Right atrium auricular region (tissue), 2 donors: ENCODE measurements at regions not wholly inside any gene's neighbourhood (a gene's known extent, or its start where the extent isn't known, plus 50 kb on each side); places are given as distances from the start of the nearest gene placed in this dataset.
"Not testable (repeated sequence)": the region's sequence is repeated elsewhere in the genome, so short reads cannot be mapped to it uniquely, and the experiment has no call there.

Experiments
- DNase-seq: peaks from one replicate; pipeline ENCODE4 v3.0.0-alpha.2; 2019; ENCODE audit warnings: low spot score
- H3K27ac ChIP-seq, 2 donors: fragments of 200-600 bp; sonication (generic); 1 replicate in 1 of 2; 2 replicates in 1 of 2; pipeline ENCODE4 v1.5.1; 2016 to 2019
- H3K27me3 ChIP-seq, 2 donors: fragments of 200-600 bp; sonication (generic); one replicate each; pipeline versions ENCODE4 v1.5.1 to v1.6.0; 2017 to 2019
- H3K36me3 ChIP-seq: fragments of 200-600 bp; sonication (generic); one replicate; pipeline ENCODE4 v1.5.1; 2016
- H3K4me1 ChIP-seq, 2 donors: fragments of 200-600 bp; sonication (generic); one replicate each; pipeline versions ENCODE4 v1.5.1 to v1.6.0; 2017 to 2019
- H3K4me3 ChIP-seq, 2 donors: fragments of 200-600 bp; sonication (generic); 1 replicate in 1 of 2; 2 replicates in 1 of 2; pipeline ENCODE4 v1.5.1; 2017 to 2019; ENCODE audit warnings: mild to moderate bottlenecking in 1 of 2, moderate library complexity in 1 of 2
- H3K9me3 ChIP-seq, 2 donors: fragments of 200-600 bp; sonication (generic); one replicate each; pipeline ENCODE4 v1.5.1; 2019
- CTCF ChIP-seq, 2 donors: fragments of 200-600 bp; sonication (generic); IDR thresholded peaks; one replicate each; pipeline ENCODE4 v1.5.1; 2019; ENCODE audit warnings: antibody characterized with exemption in 2 of 2

- no peaks in the 10 kb centered on the region for H3K36me3 ChIP-seq
- no peaks in the 10 kb centered on the region for H3K9me3 ChIP-seq
- TF ChIP-seq CTCF (IDR thresholded peaks at IDR 0.05), result no peak
- H3K27me3 ChIP-seq, result no peaks in the 10 kb centered on the region
- no peaks in the 10 kb centered on the region for H3K4me1 ChIP-seq
- no peak overlapping the region for H3K4me3 ChIP-seq
- H3K27ac ChIP-seq, result no peak overlapping the region
- no peak for DNase-seq
Observed at GRCh38 chr15:55084673-55085072, 112.1 kb downstream of the RSL24D1 start.

- H3K4me3 ChIP-seq, result no peak overlapping the region
- no peak for DNase-seq
- H3K4me1 ChIP-seq, result no peaks in the 10 kb centered on the region
- H3K36me3 ChIP-seq, result no peaks in the 10 kb centered on the region
- H3K9me3 ChIP-seq, result no peaks in the 10 kb centered on the region
- H3K27ac ChIP-seq, result no peak overlapping the region
- no peaks in the 10 kb centered on the region for H3K27me3 ChIP-seq
- no peak for TF ChIP-seq CTCF (IDR thresholded peaks at IDR 0.05)
Observed at GRCh38 chr15:55084216-55084615, 112.5 kb downstream of the RSL24D1 start.

- not testable (repeated sequence) for H3K4me1 ChIP-seq, H3K27ac ChIP-seq, H3K36me3 ChIP-seq, DNase-seq, H3K27me3 ChIP-seq, H3K4me3 ChIP-seq
- peaks cover 0 to 12% of the 10 kb centered on the region in 2 donors for H3K9me3 ChIP-seq
Observed at GRCh38 chr15:55077052-55077451, 119.7 kb downstream of the RSL24D1 start.

GRCh38 chr15:55074431-55074830 is 122.3 kb downstream of the RSL24D1 start:
- no peaks in the 10 kb centered on the region for H3K4me1 ChIP-seq
- H3K9me3 ChIP-seq, result peaks cover 0 to 12% of the 10 kb centered on the region in 2 donors
- H3K27me3 ChIP-seq, result no peaks in the 10 kb centered on the region
- no peaks in the 10 kb centered on the region for H3K36me3 ChIP-seq
- no peak for TF ChIP-seq CTCF (IDR thresholded peaks at IDR 0.05)
- no peak overlapping the region for H3K27ac ChIP-seq
- no peak for DNase-seq
- H3K4me3 ChIP-seq, result no peak overlapping the region

DNA sequence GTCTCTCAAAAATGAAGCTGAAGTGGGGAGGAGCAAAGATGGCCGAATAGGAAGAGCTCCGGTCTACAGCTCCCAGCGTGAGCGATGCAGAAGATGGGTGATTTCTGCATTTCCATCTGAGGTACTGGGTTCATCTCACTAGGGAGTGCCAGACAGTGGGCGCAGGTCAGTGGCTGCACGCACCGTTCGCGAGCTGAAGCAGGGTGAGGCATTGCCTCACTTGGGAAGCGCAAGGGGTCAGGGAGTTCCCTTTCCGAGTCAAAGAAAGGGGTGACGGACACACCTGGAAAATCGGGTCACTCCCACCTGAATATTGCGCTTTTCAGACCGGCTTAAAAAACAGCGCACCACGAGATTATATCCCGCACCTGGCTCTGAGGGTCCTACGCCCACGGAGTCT is 132.8 kb downstream of the RSL24D1 start:
- not testable (repeated sequence) for H3K4me3 ChIP-seq, DNase-seq, H3K27me3 ChIP-seq, H3K9me3 ChIP-seq, H3K27ac ChIP-seq, H3K4me1 ChIP-seq, H3K36me3 ChIP-seq

DNA sequence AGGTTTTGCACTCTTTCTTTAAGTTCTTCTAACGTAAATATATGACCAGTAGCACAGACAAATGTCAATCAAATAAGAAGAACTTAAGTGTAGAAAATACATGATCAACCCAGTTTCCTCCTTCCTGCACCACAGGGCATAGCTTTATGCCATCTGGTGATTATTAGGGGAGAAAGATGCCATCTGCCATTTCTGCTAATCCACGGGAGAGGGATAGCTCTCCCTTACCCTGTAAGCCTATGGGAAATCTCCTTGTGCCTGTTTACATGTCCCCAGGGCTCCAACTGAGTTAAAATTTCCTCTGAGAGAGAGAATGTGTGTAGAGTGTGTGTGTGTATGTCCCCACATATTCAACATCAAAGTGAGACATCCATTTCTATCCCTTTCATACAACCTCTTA is 135.9 kb downstream of the RSL24D1 start:
- Histone ChIP-seq H3K4me3 (no peak overlapping the region), H3K4me1 (no peaks in the 10 kb centered on the region), H3K36me3 (no peaks in the 10 kb centered on the region), H3K27ac (no peak overlapping the region), H3K9me3 (peaks cover 0 to 9% of the 10 kb centered on the region in 2 donors), H3K27me3 (no peaks in the 10 kb centered on the region)
- TF ChIP-seq CTCF (IDR thresholded peaks at IDR 0.05), result no peak
- DNase-seq, result no peak

DNA sequence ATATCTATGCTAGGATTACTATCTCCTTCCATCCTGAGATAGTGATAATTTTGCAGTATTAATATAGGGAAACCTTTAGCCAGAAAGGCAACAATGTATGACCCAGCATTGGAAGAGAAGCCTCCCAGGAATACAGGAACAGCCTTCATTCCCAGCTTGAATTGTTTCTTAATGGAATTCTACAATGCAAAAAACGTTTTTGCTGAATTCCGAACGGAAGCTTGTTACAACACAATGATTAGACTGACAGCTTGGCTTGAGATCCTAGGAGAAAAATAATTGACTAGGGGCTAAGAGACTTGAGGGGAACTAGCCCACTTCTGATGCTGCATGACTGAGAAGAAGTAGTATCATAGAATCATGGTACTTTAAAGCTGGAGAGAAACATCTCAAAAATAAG is 140.2 kb downstream of the RSL24D1 start:
- no peaks in the 10 kb centered on the region for H3K36me3 ChIP-seq
- no peak overlapping the region for H3K27ac ChIP-seq
- H3K27me3 ChIP-seq, result no peaks in the 10 kb centered on the region
- no peaks in the 10 kb centered on the region for H3K4me1 ChIP-seq
- no peak for DNase-seq
- H3K9me3 ChIP-seq, result no peaks in the 10 kb centered on the region
- no peak overlapping the region for H3K4me3 ChIP-seq
- no peak for TF ChIP-seq CTCF (IDR thresholded peaks at IDR 0.05)
